Heart left ventricle (tissue), 13 donors: ENCODE measurements at regions not wholly inside any gene's neighbourhood (a gene's known extent, or its start where the extent isn't known, plus 50 kb on each side); places are given as distances from the start of the nearest gene placed in this dataset.

Experiments used
- POLR2A ChIP-seq, 2 donors: fragments of 450-650 bp; IDR thresholded peaks; one replicate each; pipeline ENCODE4 v1.6.1; 2017; ENCODE audit warnings: antibody characterized with exemption in 2 of 2, mild to moderate bottlenecking in 2 of 2, moderate library complexity in 2 of 2
- TF ChIP-seq, protein P1 (sequence below), 12 donors: fragments of 200-600 bp; sonication (generic) in 4 of 12; IDR thresholded peaks; one replicate each; pipeline versions ENCODE4 v1.5.0 to v1.8.0; 2018 to 2022; ENCODE audit warnings: antibody characterized with exemption in 12 of 12, mild to moderate bottlenecking in 5 of 12
- donor health status: ischemic (EF 13 %, LVEDD 7.1; RV severe dilation, severe dysfunction).
- donor health status: DM: no; HTN: yes; CAD: no.
- donor health status: DM: no; HTN: no; CAD: no.
- donor health status: ischemic (EF 25% LVEDD 6.9; RV normal size, moderate dysfunction).
- donor health status: ischemic (EF 25% LVEDD 5.7; RV mildly dilated, moderate dysfunction).
- donor health status: ischemic (EF 35%, LVEDD 5.7; RV mildly dilated, moderate dysfunction).
- donor health status: nonischemic (EF 11% LVEDD 7.7; RV severe dilation, severe dysfunction).
- donor health status: DM: yes; HTN: yes; CAD: no.
- donor health status: PGD.
- donor health status: ischemic (EF 29% LVEDD 5.4; RV normal size, mild dysfunction).
- donor health status: nonischemic (EF 23%, LVEDD 6.1; RV moderate dilation, normal function).

DNA sequence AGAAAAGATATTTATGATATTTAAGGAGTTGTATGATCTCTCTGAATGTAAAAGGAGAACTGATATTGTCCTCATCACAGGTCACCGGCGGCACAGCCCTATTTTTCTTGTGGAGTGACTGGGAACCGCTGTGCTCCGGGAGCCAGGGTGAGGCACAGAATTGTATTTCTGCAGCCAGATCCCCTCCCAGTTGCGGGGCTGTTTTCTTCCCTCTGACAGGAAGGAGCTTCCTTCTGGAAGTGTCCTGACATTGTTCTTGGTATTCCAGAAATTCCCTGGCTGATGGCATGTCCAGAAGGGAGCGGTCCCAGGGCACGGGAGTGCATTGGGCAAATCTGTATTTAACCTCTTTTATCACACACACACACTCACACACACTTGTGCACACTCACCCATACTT is 268.6 kb upstream of the FOXF1 start:
- TF ChIP-seq, protein P1, sequence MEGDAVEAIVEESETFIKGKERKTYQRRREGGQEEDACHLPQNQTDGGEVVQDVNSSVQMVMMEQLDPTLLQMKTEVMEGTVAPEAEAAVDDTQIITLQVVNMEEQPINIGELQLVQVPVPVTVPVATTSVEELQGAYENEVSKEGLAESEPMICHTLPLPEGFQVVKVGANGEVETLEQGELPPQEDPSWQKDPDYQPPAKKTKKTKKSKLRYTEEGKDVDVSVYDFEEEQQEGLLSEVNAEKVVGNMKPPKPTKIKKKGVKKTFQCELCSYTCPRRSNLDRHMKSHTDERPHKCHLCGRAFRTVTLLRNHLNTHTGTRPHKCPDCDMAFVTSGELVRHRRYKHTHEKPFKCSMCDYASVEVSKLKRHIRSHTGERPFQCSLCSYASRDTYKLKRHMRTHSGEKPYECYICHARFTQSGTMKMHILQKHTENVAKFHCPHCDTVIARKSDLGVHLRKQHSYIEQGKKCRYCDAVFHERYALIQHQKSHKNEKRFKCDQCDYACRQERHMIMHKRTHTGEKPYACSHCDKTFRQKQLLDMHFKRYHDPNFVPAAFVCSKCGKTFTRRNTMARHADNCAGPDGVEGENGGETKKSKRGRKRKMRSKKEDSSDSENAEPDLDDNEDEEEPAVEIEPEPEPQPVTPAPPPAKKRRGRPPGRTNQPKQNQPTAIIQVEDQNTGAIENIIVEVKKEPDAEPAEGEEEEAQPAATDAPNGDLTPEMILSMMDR (IDR thresholded peaks at IDR 0.05), result no peak
- TF ChIP-seq POLR2A (IDR thresholded peaks at IDR 0.05), result no peak
